Stimulated activated naive CD8-positive, alpha-beta T cell treated with anti-CD3 and anti-CD28 coated beads, Interleukin-15, amount 100 ng/mL, for 72 hours (primary cell): ENCODE measurements at regions not wholly inside any gene's neighbourhood (a gene's known extent, or its start where the extent isn't known, plus 50 kb on each side); places are given as distances from the start of the nearest gene placed in this dataset.
"Not testable (repeated sequence)": the region's sequence is repeated elsewhere in the genome, so short reads cannot be mapped to it uniquely, and the experiment has no call there.

Experiments
- ATAC-seq: fragments of 150-1000 bp; cut with Tn5 transposase; 2 replicates; pipeline ENCODE4 v1.10.0; 2021; ENCODE audit warnings: mild to moderate bottlenecking, moderate library complexity
- DNase-seq, 2 donors: peaks; one replicate each; pipeline ENCODE4 v3.0.0; 2021 to 2022
- H3K27ac Mint-ChIP-seq, 2 donors: one replicate each; pipeline ENCODE4 v1.8.0; 2022; ENCODE audit warnings: mild to moderate bottlenecking in 2 of 2, mixed read lengths in 2 of 2, moderate library complexity in 2 of 2
- H3K27me3 Mint-ChIP-seq: one replicate; pipeline ENCODE4 v1.8.0; 2022; ENCODE audit warnings: mixed read lengths
- H3K4me1 Mint-ChIP-seq: one replicate; pipeline ENCODE4 v1.8.0; 2022; ENCODE audit warnings: mild to moderate bottlenecking, mixed read lengths
- H3K4me3 Mint-ChIP-seq, 2 donors: one replicate each; pipeline ENCODE4 v1.8.0; 2022; ENCODE audit warnings: mild to moderate bottlenecking in 2 of 2, mixed read lengths in 2 of 2, moderate library complexity in 1 of 2
- H3K9me3 Mint-ChIP-seq, 2 donors: one replicate each; pipeline ENCODE4 v1.8.0; 2022; ENCODE audit warnings: mixed read lengths in 2 of 2

DNA sequence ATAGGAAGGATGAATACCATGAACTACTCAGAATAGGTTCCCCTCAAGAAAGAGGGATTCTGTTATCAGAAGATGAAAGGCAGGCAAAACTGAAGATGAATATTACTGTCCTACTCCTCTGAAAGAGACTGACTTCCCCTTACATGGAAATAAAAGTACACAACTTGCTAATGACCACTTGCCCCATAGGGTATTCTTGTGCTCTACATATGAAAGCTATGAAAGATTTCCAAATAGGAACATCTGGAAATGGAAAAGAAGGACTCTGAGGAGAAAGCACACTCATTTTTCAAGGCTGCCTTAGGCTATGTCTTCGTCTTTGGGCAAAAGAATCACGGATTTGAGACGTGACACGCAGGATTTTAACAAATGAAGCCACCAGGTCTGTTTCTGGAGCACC is 170.1 kb upstream of the DAB1 start:
- Mint-ChIP-seq H3K4me3 (no peak overlapping the region), H3K4me1 (no peaks in the 10 kb centered on the region), H3K9me3 (no peaks in the 10 kb centered on the region), H3K27ac (no peak overlapping the region), H3K27me3 (no peaks in the 10 kb centered on the region)
- DNase-seq (no peak), ATAC-seq (no peak)

GRCh38 chr1:57591842-57592241 is 168.0 kb upstream of the DAB1 start:
- DNase-seq = no peak
- no peak overlapping the region for H3K27ac Mint-ChIP-seq
- no peaks in the 10 kb centered on the region for H3K27me3 Mint-ChIP-seq
- H3K4me3 Mint-ChIP-seq = no peak overlapping the region
- no peak for ATAC-seq
- H3K4me1 Mint-ChIP-seq = no peaks in the 10 kb centered on the region
- H3K9me3 Mint-ChIP-seq = no peaks in the 10 kb centered on the region

- no peaks in the 10 kb centered on the region for H3K27me3 Mint-ChIP-seq
- H3K4me1 Mint-ChIP-seq = no peaks in the 10 kb centered on the region
- ATAC-seq = no peak
- DNase-seq = no peak
- H3K4me3 Mint-ChIP-seq = no peak overlapping the region
- H3K9me3 Mint-ChIP-seq = no peaks in the 10 kb centered on the region
- no peak overlapping the region for H3K27ac Mint-ChIP-seq
These were observed 167.1 kb upstream of the DAB1 start for GRCh38 chr1:57590978-57591377.

DNA sequence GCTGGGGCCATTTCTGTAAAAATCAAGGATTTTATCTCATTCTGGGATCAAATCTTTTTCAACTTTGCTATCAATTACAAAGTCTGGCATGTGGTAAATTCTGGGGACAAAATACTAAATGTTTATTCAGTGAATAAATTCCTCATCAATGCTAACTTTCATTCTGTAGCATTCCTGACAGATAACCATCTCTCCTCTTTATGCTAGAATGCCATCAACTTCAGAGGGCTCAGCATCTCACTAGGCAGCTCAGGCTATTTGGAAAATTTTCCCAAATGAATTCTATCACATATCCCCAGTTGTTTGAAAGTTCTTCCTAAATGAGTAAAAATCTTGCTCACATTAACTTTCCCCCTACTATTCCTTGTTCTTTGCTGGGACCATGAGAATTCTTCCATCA is 163.0 kb upstream of the DAB1 start:
- Mint-ChIP-seq H3K4me1 (no peaks in the 10 kb centered on the region), H3K4me3 (no peak overlapping the region), H3K27ac (no peak overlapping the region), H3K9me3 (no peaks in the 10 kb centered on the region), H3K27me3 (no peaks in the 10 kb centered on the region)
- ATAC-seq = no peak
- no peak for DNase-seq

GRCh38 chr1:57578680-57579079 is 154.8 kb upstream of the DAB1 start:
- no peak overlapping the region for H3K4me3 Mint-ChIP-seq
- no peak for ATAC-seq

GRCh38 chr1:57578099-57578498 is 154.2 kb upstream of the DAB1 start:
- ATAC-seq (no peak), DNase-seq (no peak)
- Mint-ChIP-seq H3K27me3 (no peaks in the 10 kb centered on the region), H3K27ac (no peak overlapping the region), H3K4me3 (no peak overlapping the region), H3K4me1 (no peaks in the 10 kb centered on the region), H3K9me3 (no peaks in the 10 kb centered on the region)

More at GRCh38 chr1:57578680-57579079, 154.8 kb upstream of the DAB1 start:
- H3K27me3 Mint-ChIP-seq = no peaks in the 10 kb centered on the region
- H3K9me3 Mint-ChIP-seq = no peaks in the 10 kb centered on the region
- no peak overlapping the region for H3K27ac Mint-ChIP-seq
- DNase-seq = no peak
- H3K4me1 Mint-ChIP-seq = no peaks in the 10 kb centered on the region

GRCh38 chr1:57576756-57577155 is 152.9 kb upstream of the DAB1 start:
- Mint-ChIP-seq H3K4me3 (no peak overlapping the region), H3K27me3 (no peaks in the 10 kb centered on the region), H3K9me3 (no peaks in the 10 kb centered on the region), H3K27ac (no peak overlapping the region), H3K4me1 (no peaks in the 10 kb centered on the region)
- DNase-seq (no peak), ATAC-seq (no peak)

- H3K27ac Mint-ChIP-seq = no peak overlapping the region
- H3K9me3 Mint-ChIP-seq = no peaks in the 10 kb centered on the region
- no peak overlapping the region for H3K4me3 Mint-ChIP-seq
- ATAC-seq (no peak), DNase-seq (no peak)
- H3K4me1 Mint-ChIP-seq = no peaks in the 10 kb centered on the region
- H3K27me3 Mint-ChIP-seq = no peaks in the 10 kb centered on the region
These were observed 148.2 kb upstream of the DAB1 start for GRCh38 chr1:57572016-57572415.

GRCh38 chr1:57558066-57558465 is 134.2 kb upstream of the DAB1 start:
- H3K27ac Mint-ChIP-seq, DNase-seq, H3K4me1 Mint-ChIP-seq, ATAC-seq, H3K4me3 Mint-ChIP-seq: not testable (repeated sequence)
- Mint-ChIP-seq H3K9me3 (peaks cover 5 to 27% of the 10 kb centered on the region in 2 donors), H3K27me3 (peaks cover 23% of the 10 kb centered on the region)

DNA sequence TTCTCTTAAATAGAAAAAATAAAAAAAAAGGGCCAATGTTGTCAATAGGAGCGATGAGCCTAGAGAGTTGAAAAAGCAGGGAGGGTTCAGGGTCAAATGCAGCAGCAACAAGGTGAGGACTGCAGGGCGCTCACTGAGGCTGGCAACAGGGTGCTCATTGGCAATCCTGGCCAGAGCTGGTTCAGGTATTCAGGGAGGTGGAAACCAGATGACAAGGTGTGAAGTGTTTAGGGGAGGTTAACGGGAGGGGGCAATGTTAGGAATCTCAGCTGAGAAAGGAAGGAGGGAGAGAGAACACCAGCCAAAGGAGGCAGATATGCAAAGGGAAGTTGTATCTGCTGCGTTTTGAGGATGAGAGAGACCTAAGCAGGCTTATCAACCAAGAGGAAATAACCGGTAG is 129.8 kb upstream of the DAB1 start:
- Mint-ChIP-seq H3K9me3 (peaks cover 0 to 19% of the 10 kb centered on the region in 2 donors), H3K4me3 (no peak overlapping the region), H3K4me1 (no peaks in the 10 kb centered on the region), H3K27me3 (peaks cover 24% of the 10 kb centered on the region), H3K27ac (no peak overlapping the region)
- ATAC-seq (no peak), DNase-seq (no peak)

- DNase-seq (no peak), ATAC-seq (no peak)
- Mint-ChIP-seq H3K27ac (no peak overlapping the region), H3K4me3 (no peak overlapping the region), H3K27me3 (peaks cover 17% of the 10 kb centered on the region), H3K9me3 (peaks cover 0 to 7% of the 10 kb centered on the region in 2 donors), H3K4me1 (no peaks in the 10 kb centered on the region)
These were observed 127.6 kb upstream of the DAB1 start for GRCh38 chr1:57551476-57551875.

- peaks cover 0 to 10% of the 10 kb centered on the region in 2 donors for H3K9me3 Mint-ChIP-seq
- no peak for ATAC-seq
- peaks cover 16% of the 10 kb centered on the region for H3K27me3 Mint-ChIP-seq
- no peak overlapping the region for H3K27ac Mint-ChIP-seq
- H3K4me3 Mint-ChIP-seq = no peak overlapping the region
- DNase-seq = no peak
- H3K4me1 Mint-ChIP-seq = no peaks in the 10 kb centered on the region
These were observed 126.2 kb upstream of the DAB1 start for GRCh38 chr1:57550092-57550491.

DNA sequence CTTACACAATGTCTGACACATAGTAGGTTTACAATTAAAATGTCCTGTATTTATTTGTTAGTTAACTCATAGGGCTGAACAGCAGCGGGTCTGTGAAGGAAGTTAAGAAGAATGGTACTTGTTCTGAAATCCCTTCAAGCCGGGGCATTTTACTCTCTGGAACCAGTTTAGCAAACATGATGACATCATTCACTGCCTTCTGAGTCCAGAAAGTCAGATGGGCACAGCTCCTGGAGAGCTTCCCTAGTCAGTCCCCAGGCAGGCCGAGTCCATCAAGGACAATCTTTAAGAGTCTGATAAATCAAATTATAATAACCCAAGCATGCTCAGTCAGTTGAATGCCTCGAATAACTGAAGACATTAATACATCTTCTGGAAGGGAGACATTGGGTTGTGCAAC is 125.4 kb upstream of the DAB1 start:
- no peak overlapping the region for H3K27ac Mint-ChIP-seq
- H3K4me3 Mint-ChIP-seq = no peak overlapping the region
- peaks cover 16% of the 10 kb centered on the region for H3K27me3 Mint-ChIP-seq
- ATAC-seq (no peak), DNase-seq (no peak)
- H3K9me3 Mint-ChIP-seq = peaks cover 0 to 14% of the 10 kb centered on the region in 2 donors
- H3K4me1 Mint-ChIP-seq = no peaks in the 10 kb centered on the region

DNA sequence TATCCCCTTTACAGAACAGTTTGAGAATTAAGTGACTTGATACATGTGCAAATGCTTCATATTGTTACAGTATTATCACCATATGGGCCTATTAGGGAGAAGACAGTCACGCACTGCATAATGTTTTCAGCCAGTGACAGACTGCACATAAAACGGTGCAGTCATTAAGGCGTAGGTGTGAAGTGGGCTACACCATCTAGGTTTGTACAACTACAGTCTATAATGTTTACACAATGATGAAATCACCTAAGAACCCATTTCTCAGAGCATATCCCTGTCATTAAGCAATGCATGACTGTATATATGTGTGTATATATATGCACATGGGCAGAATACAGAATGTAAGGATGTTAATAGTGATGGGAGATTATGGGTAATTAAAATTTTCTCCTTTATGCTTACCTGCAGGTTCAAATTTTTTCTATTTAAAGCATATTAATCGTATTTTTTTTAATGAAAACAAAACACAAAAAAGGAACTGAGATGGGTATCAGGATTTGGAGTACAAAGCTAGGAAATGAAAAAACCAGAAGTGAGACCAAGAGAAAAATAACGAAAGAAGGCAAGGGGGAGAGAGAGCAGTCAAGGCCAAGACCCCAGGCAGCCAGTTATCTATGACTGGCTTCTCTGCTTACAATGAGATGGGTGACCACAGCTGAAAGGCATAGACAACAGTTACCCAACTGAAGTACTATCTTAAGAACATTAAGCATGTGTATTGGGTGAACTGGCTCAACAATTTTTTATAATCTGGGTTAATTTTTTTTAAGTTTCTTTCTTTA is 122.9 kb upstream of the DAB1 start:
- DNase-seq = no peak
- no peak overlapping the region for H3K4me3 Mint-ChIP-seq
- H3K27me3 Mint-ChIP-seq = no peaks in the 10 kb centered on the region
- H3K27ac Mint-ChIP-seq = no peak overlapping the region
- peaks cover 0 to 14% of the 10 kb centered on the region in 2 donors for H3K9me3 Mint-ChIP-seq
- no peaks in the 10 kb centered on the region for H3K4me1 Mint-ChIP-seq
- no peak for ATAC-seq

DNA sequence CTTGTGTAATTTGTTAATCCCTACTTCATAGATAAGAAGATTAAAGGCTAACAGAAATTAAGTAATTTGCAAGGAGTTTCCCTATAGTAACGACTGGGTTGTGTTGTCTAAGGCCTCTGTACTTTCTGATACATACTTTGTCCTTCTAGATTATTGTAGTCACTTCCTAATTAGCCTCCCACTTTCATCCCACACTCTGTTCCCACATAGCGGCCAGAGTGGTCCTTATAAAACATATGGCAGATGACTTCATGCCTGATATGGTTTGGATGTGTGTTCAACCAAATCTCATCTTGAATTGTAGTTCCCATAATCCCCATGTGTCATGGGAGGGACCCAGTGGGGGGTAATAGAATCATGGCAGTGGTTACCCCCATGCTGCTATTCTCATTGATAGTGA is 120.5 kb upstream of the DAB1 start:
- Mint-ChIP-seq H3K4me1 (no peaks in the 10 kb centered on the region), H3K27me3 (no peaks in the 10 kb centered on the region), H3K27ac (no peak overlapping the region), H3K4me3 (no peak overlapping the region), H3K9me3 (peaks cover 4 to 8% of the 10 kb centered on the region in 2 donors)
- DNase-seq (no peak), ATAC-seq (no peak)

DNA sequence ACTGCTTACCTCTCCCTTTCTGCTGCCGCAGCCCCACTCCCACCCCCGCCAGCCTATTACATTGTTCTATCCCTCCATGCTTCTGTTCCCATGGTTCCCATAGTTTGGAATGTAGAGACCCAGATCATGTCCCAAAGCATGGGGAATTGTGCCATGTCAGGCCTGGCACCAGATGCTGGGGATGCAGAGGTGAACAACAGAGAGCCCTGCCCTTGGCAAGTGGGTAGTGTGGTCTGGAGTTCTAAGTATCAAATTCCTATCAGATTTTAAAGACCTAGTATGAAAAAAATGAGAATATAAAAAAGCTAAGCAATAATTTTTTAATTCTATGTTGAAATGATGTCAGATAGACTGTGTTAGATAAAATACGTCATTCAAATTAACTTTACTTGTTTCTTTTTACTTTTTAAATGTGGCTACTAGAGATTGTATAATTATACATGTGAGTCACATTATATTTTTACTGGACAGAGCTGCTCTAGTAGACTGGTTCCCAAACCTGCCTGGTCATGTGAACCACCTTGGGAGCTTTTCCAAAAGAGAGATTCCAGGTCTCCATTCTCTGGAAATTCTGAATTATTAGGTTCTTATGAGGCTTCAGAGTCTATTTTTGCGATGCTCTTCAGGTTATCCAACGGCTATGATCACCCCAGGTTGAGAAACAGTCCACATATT is 113.0 kb upstream of the DAB1 start:
- no peak overlapping the region for H3K27ac Mint-ChIP-seq
- no peaks in the 10 kb centered on the region for H3K27me3 Mint-ChIP-seq
- peaks cover 0 to 9% of the 10 kb centered on the region in 2 donors for H3K9me3 Mint-ChIP-seq
- H3K4me1 Mint-ChIP-seq = no peaks in the 10 kb centered on the region
- DNase-seq (no peak), ATAC-seq (no peak)
- no peak overlapping the region for H3K4me3 Mint-ChIP-seq
